ENCODE measurements at regions not wholly inside any gene's neighbourhood (a gene's known extent, or its start where the extent isn't known, plus 50 kb on each side); places are given as distances from the start of the nearest gene placed in this dataset.

DNA sequence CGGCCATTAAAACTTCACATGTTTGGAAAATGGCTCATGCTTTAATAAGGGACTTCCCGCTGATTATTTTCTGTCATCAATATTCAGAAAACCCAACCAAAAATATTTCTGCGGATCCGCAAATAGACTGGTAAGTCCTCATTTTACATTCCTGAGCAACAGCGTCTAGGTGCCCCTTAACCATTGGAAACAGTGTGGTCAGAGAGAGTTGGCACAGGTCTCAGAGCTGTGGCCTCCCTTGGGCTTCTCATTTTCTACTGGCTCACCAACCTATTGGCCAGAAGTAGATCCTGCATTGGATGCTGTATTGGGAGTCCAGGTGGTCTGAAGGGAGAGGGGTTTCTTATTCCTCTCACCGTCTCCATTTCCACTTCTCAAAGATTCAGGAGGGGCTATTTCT, 348.1 kb upstream of the DCBLD2 start:
- Mint-ChIP-seq H3K27me3 (ENCODE audit: low read depth) (no peaks in the 10 kb centered on the region), H3K9me3 (peaks cover 5 to 8% of the 10 kb centered on the region in 2 experiments; a peak in 4 of 5 replicates), H3K4me1 (no peaks in the 10 kb centered on the region; a peak in 1 of 4 replicates), H3K36me3 (ENCODE audit: insufficient read depth in 1 of 3, low read depth in 3 of 3) (peaks cover 0 to 3% (median 0%) of the 10 kb centered on the region in 3 experiments; a peak in 4 of 7 replicates), H3K27ac (peak overlapping the region in 1 of 3 experiments; percentile 31; a peak in 1 of 7 replicates), H3K4me3 (no peak overlapping the region)
- Histone ChIP-seq H2BK5ac (ENCODE audit: insufficient read length, low read length) (no peak overlapping the region), H3K79me1 (ENCODE audit: insufficient read depth, low read depth, low read length, poor library complexity, severe bottlenecking) (no peaks in the 10 kb centered on the region), H3K18ac (ENCODE audit: insufficient read length, low read depth, low read length) (no peak overlapping the region), H2AFZ (ENCODE audit: low read length) (no peak overlapping the region), H2BK120ac (ENCODE audit: low read depth, low read length, poor library complexity, severe bottlenecking) (no peak overlapping the region), H3K56ac (ENCODE audit: insufficient read length, low read depth, low read length) (no peak overlapping the region), H3K27ac (ENCODE audit: insufficient read length, low read depth, low read length) (no peak overlapping the region), H2BK12ac (ENCODE audit: insufficient read length, low read depth, low read length) (no peak overlapping the region), H3K9me3 (ENCODE audit: control insufficient read depth, low read depth, low read length) (no peaks in the 10 kb centered on the region), H4K5ac (ENCODE audit: insufficient read length, low read depth, low read length) (no peak overlapping the region), H3K14ac (ENCODE audit: insufficient read depth, low read length) (no peak overlapping the region), H4K91ac (ENCODE audit: insufficient read length, low read depth, low read length) (no peak overlapping the region), H3K23ac (ENCODE audit: insufficient read length, low read depth, low read length) (no peak overlapping the region), H3K79me2 (ENCODE audit: insufficient read depth, low read length) (no peaks in the 10 kb centered on the region), H4K20me1 (ENCODE audit: control insufficient read depth, insufficient read depth, insufficient read length) (no peaks in the 10 kb centered on the region), H2BK20ac (ENCODE audit: low read depth, low read length, poor library complexity, severe bottlenecking) (no peak overlapping the region), H3K27me3 (ENCODE audit: insufficient read depth, low read length) (no peaks in the 10 kb centered on the region), H3K9ac (ENCODE audit: extremely low read depth, insufficient read length, low read length) (no peak overlapping the region), H3K4me1 (ENCODE audit: insufficient read depth, low read length) (no peaks in the 10 kb centered on the region), H4K8ac (replicated peaks; ENCODE audit: insufficient read length, low read depth, low read length) (no peak overlapping the region), H3T11ph (ENCODE audit: low read length) (no peak overlapping the region), H2AK5ac (ENCODE audit: insufficient read length, low read length) (no peak overlapping the region), H2BK15ac (ENCODE audit: low read depth, low read length) (no peak overlapping the region), H3K4ac (ENCODE audit: low read depth, low read length) (no peak overlapping the region), H3K23me2 (ENCODE audit: insufficient read length, low read depth, low read length, poor library complexity, severe bottlenecking) (no peaks in the 10 kb centered on the region), H3K4me2 (ENCODE audit: insufficient read depth, insufficient read length, low read length) (no peak overlapping the region)
- DNase-seq, result no peak
- no CpG with 5 or more reads among the region's 6 CpGs for WGBS (ENCODE audit: extremely low coverage, insufficient read length, low lambda C conversion rate)
- no peak for TF ChIP-seq CTCF (conservative IDR thresholded peaks at IDR 0.05)
